Neural progenitor cell (in vitro differentiated cells): ENCODE measurements at regions not wholly inside any gene's neighbourhood (a gene's known extent, or its start where the extent isn't known, plus 50 kb on each side); places are given as distances from the start of the nearest gene placed in this dataset.
"Not testable (repeated sequence)": the region's sequence is repeated elsewhere in the genome, so short reads cannot be mapped to it uniquely, and the experiment has no call there.

Experiments used
- CTCF ChIP-seq: fragments of 200-600 bp; sonication (generic); IDR thresholded peaks from 2 replicates; pipeline ENCODE4 v1.5.1; 2017; ENCODE audit warnings: antibody characterized with exemption, mild to moderate bottlenecking
- EZH2 ChIP-seq: fragments of 200-600 bp; sonication (generic); IDR thresholded peaks from 2 replicates; pipeline ENCODE4 v1.6.1; 2017; ENCODE audit warnings: antibody characterized with exemption, mild to moderate bottlenecking, moderate library complexity
- EZH2phosphoT487 ChIP-seq: fragments of 200-600 bp; sonication (generic); IDR thresholded peaks from 2 replicates; pipeline ENCODE4 v1.6.1; 2017; ENCODE audit warnings: antibody characterized with exemption

GRCh38 chr4:8945506-8945905 lies 73.9 kb upstream of the HMX1 start:
- TF ChIP-seq CTCF, EZH2, EZH2phosphoT487: not testable (repeated sequence)
